Bronchial epithelial cell (primary cell): ENCODE measurements at regions not wholly inside any gene's neighbourhood (a gene's known extent, or its start where the extent isn't known, plus 50 kb on each side); places are given as distances from the start of the nearest gene placed in this dataset.
"Not testable (repeated sequence)": the region's sequence is repeated elsewhere in the genome, so short reads cannot be mapped to it uniquely, and the experiment has no call there.

ENCODE experiments used
- DNase-seq: peaks from one replicate; pipeline ENCODE4 v3.0.0-alpha.2; 2010; ENCODE audit warnings: low read depth
- FAIRE-seq: peaks from 2 replicates; lab custom pipeline; 2011; peaks lifted over from hg19 to GRCh38; lab: Jason Lieb, UNC
- H3K27me3 ChIP-seq: 2 replicates; pipeline ENCODE4 v1.5.1; 2011; ENCODE audit warnings: low read length; ENCODE audit not compliant: control insufficient read depth, insufficient read depth
- H3K36me3 ChIP-seq: 2 replicates; pipeline ENCODE4 v1.5.1; 2011; ENCODE audit warnings: low read length; ENCODE audit not compliant: control insufficient read depth, insufficient read depth
- H3K4me3 ChIP-seq: 2 replicates; pipeline ENCODE4 v1.5.1; 2011; ENCODE audit warnings: mild to moderate bottlenecking, low read depth, low read length, control low read depth
- CTCF ChIP-seq: IDR thresholded peaks from 2 replicates; pipeline ENCODE4 v1.5.1; 2011; ENCODE audit warnings: mild to moderate bottlenecking, moderate library complexity, low read length, control low read depth, inconsistent platforms; ENCODE audit not compliant: insufficient read depth, severe bottlenecking

DNA sequence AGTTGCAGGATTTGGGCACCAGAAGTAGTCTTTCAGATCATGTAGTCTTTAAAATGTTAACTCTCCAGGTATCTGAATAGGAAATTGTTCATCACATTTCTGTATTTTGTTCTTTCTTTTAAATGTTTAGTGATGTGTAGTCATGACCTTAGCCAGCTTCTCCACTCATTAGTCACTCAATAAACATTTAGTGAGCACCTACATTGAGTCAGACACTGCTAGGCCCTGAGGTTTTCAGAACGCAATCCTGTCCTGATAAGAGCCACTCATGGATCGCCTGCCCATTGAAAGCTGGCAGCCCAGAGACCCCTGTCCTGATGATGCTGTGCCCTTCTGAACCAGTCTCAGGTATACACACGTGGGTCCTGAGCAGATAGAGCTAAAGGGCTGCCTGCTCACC lies 163.4 kb upstream of the HEY2 start:
- Histone ChIP-seq H3K4me3 (no peak overlapping the region), H3K27me3 (no peaks in the 10 kb centered on the region), H3K36me3 (no peaks in the 10 kb centered on the region)
- FAIRE-seq = peak; percentile 73
- no peak for TF ChIP-seq CTCF
- peak; percentile 94 for DNase-seq

DNA sequence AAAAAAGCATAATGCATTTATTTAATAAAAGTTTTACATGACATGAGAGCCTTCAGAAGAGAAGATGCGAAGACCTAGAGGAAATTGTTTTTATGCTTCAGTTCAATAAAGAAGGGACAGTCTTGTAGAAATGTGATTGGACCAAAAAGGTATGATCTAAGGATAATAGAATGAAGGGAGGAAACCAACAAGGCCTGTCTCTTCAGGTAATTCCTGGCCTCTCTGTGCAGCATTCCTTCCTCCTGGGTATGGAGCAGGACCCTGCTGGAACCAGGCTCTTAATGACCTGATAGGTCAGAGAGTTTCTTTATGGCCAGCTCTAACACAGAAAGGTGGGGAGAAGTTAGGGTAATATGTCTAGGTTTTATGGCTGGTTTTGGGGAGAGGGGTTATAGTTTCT lies 162.8 kb upstream of the HEY2 start:
- peak; percentile 65 for DNase-seq
- H3K27me3 ChIP-seq = no peaks in the 10 kb centered on the region
- FAIRE-seq = no peak
- TF ChIP-seq CTCF = no peak
- H3K4me3 ChIP-seq = no peak overlapping the region
- H3K36me3 ChIP-seq = no peaks in the 10 kb centered on the region

DNA sequence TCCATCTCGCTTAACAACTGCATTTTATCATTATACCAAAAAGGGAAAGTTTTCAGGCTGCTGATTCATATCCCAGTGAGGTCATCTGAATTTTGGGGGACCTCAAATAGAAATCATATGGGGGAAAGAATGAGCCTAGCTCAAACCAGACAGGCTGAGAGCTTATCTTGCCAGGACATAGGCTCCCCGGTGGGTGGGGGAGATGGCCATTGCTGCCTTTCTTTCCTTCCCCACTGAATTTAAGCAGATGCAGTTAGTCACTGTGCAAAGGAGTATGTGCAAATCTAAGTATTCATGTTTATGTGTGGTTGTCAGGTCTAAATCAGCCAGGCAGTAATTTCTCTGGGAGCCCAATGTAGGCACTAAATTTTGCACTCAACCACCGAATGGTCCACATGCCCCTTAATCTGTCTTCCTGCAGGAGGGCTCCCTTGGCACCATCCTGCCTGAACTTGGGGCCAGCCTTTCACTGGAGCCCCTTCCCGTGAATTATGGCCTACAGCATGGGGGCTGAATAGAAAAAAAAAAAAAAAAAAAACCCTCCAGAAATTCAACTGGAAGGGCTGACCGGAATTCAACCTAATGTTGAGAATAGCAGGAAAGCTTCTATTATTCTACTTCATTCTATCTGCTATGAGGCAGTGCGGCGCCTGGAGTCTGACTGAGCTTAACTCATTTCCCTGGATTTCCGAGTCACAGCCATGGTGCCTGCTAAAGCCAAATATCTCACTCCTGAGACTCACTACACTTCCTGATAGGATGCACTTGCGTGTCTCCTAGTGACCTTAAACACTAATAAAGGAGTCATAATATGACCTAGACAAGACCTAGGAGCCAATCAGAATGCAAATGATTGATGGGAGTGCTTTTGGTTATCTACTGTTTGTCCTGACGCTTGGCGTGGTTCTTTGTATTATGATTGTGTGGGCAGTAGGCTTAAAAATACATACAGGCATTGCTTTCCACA lies 161.5 kb upstream of the HEY2 start:
- DNase-seq (no peak), FAIRE-seq (no peak)
- H3K27me3 ChIP-seq = no peaks in the 10 kb centered on the region
- no peaks in the 10 kb centered on the region for H3K36me3 ChIP-seq
- no peak overlapping the region for H3K4me3 ChIP-seq
- no peak for TF ChIP-seq CTCF

DNA sequence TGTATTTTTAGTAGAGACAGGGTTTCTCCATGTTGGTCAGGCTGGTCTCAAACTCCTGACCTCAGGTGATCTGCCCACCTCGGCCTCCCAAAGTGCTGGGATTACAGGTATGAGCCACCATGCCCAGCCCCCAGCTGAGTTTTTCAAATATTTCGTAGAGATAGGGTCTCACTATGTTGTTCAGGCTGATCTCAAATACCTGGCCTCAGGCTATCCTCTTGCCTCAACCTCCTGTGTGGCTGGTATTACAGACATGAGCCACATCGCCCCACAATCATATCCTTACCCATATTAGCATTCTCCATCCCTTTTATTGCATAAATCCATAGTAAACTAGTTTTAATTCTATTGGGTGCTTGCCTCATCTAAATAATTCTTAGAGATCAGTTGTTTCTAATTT lies 157.6 kb upstream of the HEY2 start:
- not testable (repeated sequence) for H3K27me3 ChIP-seq, H3K4me3 ChIP-seq, DNase-seq, FAIRE-seq, H3K36me3 ChIP-seq

DNA sequence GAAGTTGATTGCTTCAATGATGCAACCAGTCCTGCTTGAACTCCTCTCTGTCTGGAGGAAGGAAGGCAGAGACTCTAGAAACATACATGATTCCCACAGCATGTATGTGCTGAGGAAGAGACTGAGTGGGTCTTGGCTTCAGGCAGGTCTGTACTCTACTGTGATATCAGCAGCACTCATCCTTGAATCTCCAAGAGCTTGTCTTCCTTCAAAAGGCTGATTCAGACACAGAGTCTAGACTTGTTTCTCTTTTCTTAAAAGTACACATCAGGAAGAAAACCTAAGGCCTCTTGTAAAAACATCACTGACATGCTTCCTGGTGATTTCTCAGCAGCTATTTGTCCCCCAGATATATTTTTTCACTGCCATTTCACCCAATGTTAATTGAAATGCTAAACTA lies 155.7 kb upstream of the HEY2 start:
- no peak overlapping the region for H3K4me3 ChIP-seq
- no peak for TF ChIP-seq CTCF

GRCh38 chr6:125596020-125596419 lies 153.4 kb upstream of the HEY2 start:
- no peaks in the 10 kb centered on the region for H3K27me3 ChIP-seq
- FAIRE-seq = no peak
- no peak for TF ChIP-seq CTCF
- no peaks in the 10 kb centered on the region for H3K36me3 ChIP-seq
- H3K4me3 ChIP-seq = no peak overlapping the region
- peak; percentile 92 for DNase-seq

More for the DNA sequence above, 155.7 kb upstream of the HEY2 start:
- no peak for FAIRE-seq
- DNase-seq = peak; percentile 70
- Histone ChIP-seq H3K36me3 (no peaks in the 10 kb centered on the region), H3K27me3 (no peaks in the 10 kb centered on the region)
